ENCODE measurements at regions not wholly inside any gene's neighbourhood (a gene's known extent, or its start where the extent isn't known, plus 50 kb on each side); places are given as distances from the start of the nearest gene placed in this dataset.
"Not testable (repeated sequence)": the region's sequence is repeated elsewhere in the genome, so short reads cannot be mapped to it uniquely, and the experiment has no call there.

DNA sequence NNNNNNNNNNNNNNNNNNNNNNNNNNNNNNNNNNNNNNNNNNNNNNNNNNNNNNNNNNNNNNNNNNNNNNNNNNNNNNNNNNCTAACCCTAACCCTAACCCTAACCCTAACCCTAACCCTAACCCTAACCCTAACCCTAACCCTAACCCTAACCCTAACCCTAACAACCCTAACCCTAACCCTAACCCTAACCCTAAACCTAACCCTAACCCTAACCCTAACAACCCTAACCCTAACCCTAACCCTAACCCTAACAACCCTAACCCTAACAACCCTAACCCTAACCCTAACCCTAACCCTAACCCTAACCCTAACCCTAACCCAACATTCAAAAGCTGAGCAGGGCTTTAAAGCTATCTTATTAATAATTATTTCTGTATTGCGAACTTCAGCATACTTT is 182.5 kb upstream of the FAM20C start:
- DNase-seq (ENCODE audit: low read depth) = not testable (repeated sequence)

DNA sequence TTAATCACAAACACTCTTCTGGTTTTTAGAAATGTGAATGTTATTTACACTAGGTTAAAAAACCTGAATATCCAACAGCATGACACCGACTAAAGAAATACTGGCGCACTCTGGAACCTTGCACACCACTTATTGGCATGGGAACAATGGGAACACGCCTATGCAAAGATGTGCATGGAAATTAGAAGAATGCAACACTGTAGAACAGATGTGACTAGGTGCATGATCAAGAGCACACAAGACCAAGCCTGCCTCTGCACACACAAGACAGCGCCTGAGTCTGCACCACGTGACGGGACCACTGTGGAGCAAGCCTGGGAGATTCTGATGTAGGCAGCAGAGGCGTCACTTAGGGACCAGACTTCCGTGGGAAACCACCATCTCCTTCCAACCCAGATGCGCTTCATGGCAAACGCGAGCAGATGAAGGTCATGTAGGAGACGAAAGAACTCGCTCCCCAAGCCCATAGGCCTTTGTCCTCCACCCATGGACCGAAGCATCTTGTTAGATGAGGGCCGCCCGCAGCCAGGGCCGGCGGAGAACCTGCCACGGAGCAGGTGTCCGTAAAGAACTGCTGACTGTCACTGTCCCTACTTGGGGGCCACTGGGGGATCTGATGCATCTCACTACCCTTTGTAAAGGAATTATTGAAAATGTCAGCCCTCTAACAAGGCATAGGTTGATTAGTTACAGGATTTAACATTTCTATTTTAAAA is 159.6 kb upstream of the FAM20C start:
- DNase-seq (ENCODE audit: low read depth) = not testable (repeated sequence)

DNA sequence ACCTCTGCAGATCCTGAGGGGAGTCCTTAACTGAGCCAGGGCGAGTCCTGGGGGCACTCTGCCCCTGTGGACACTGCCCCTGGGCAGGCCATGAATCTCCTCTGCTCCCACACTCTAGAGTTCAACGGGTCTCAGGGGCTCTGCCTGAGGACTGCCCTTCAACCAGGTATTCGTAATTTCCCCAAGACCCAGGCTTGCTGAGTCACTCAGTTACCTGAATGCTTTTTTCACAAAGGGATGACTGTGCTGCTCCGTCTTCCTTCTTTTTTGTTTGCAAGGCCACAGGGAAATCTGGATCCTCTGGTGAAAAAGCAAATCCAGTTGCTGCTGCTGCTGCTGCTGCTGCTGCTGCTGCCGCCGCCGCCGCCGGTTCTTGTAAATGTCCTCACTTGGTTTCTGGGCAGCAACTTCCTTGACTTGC is 157.2 kb upstream of the FAM20C start:
- DNase-seq (ENCODE audit: low read depth) = not testable (repeated sequence)

DNA sequence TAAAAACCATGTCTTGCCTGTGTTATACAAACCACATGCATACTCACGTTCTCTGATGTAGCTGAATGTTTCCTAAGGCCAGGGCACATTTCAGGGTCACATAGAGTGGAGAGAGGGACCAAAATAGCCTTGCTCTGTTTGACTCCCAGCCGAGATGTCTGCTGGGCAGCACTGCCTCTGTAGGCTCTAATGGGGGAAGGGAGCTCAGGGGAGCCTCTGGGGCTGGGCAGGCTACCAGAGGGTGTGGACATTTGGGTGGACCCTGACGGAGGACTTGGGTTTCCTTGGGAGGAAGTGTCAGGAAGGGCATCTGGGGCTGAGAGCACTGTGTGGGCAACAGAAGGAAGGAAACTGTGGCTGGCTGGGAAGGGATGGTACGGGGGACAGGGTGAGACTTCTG is 155.8 kb upstream of the FAM20C start:
- DNase-seq (ENCODE audit: low read depth) = not testable (repeated sequence)

DNA sequence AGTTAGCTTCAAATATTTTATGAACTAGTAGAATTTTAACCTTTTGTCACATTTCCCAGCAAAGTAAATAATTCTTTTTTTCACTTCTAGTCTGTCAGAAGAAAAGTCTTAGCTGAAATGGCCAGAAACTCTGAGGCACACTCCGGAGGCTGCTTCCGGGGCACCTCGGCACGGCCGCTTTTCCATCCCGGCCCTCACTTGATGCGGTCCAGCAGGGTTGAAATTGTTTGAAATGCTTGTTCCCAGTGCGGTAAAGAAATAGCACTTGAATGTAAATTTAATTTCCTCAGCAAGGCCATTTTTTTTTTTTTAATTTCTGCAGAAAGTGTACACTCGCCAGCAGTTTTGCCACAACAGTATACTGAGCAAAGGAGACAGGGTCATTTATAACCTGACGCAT is 154.7 kb upstream of the FAM20C start:
- DNase-seq (ENCODE audit: low read depth) = not testable (repeated sequence)

DNA sequence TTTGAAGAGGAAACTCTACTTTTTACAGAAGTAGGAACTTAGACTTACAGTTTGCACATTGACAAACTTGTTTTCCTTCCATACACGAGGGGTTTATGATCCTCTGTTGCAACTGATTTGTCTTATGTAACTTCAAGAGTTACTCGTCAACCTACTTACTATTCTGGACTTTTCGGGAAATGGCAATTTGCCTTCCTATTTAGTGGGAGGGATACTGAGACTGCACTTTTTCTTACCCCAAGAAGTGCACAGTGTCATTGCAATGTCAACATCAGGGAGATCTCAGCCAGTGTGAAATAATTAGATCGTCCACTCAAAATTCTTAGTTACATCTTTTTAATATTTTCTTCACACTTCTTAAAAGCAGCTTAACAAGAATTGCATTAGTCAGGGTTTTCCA is 153.9 kb upstream of the FAM20C start:
- DNase-seq (ENCODE audit: low read depth) = not testable (repeated sequence)

DNA sequence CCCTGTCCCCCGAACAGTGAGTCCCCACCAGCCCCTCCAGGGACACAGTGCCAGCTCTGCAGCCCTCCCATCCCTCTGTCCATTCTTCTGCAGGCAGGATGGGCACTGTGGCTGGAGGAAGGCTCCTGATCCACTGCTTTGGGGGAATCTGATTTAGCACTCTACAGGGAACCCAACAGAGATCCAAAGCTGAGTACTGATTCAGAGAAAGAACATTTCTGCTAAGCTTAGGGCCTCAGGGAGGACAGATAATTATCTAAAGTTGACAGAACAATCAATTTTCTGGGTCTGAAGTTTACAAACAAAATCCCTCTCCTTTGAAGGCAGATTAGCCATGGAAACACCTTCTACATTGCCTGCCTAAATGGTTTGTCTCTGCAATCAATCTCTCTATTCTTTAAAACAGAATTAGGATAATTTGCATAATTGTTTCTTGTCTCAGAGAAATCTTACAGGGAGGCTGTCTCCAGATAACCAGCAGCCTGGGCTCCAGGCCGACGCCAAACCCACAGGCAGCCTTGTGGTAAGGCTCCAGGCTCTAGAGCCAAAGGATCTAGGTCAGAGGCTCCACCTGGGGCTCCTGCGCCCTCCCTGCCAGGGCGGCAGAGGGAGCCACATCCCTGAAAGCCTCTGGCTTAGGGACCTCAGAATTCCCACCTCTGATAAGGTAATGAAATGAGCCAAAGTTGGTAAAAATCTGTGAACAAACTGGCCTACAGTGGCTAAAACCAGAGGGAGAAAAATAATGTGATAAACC is 152.2 kb upstream of the FAM20C start:
- not testable (repeated sequence) for DNase-seq (ENCODE audit: low read depth)

DNA sequence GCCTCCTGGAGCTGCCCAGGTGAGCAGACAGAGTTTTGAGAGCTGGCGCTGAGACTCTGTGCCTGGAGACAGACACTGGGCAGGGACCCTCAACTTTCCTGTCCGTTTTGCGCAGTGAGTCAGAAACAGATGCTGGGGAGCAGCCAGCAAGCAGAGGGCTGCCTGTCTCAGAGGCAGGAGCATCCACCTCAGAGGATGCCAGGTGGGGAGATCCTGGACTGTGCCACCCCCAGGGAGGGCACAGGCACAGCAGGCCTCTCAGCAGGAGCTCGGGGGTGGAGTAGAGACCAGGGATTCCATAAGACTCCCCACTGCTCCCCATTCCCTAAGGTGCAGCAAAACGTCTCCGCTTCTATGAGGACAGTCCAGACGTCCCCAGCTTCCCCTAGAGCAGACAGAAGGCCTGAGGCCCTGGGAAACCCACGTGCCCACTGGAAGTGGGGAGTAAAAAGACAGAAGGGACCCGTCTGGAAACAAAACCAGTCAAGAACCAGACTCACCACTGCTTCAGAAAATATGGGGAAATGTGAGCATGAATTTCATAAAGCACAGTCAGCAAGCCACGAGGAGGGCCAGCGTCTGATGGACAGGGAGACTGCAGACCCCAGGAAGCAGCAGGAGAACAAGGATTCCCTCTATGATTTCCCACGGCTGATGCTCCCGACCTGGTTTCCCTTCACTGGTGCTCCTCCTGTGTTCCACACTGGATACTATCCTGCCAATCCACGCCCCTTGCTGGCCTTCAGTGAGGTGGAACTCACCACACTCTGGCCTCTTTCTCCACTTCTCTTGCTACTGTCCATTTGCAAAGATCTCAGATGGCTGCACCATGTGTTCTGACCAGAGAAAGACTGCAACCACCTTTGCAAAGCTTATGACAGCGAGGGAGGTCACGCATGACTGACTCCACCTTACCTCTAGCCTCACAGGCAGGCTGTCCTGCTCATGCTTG is 151.3 kb upstream of the FAM20C start:
- DNase-seq (ENCODE audit: low read depth) = no peak

DNA sequence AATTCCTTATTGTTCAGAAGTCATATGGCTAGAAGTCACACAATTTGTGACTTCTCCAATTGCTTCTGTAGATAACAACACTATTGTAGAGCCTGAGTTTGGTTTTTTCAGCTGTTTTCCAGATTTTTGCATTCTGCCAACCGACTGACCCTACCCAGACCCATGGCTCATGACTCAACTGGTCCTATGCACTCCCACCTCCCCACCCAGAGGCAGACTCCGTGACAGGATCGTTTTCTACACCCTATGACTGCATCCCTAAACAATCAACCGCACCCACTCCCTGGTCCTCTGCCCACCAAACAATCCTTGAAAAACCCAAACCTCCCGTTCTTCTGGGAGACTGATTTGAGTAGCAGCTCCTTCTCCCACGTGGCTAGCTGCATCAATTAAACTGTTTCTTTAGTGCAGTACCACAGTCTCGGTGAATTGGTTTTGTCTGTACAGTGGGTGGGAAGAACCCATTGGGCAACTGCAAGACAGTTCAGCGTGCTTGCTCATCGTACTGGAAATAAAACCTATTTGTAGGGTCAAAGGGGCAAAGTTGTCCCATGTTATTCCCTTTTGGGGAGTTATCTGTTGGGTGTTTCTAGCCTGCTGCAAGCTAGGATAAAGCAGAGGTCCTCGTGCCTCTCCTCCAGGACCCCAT is 150.3 kb upstream of the FAM20C start:
- no peak for DNase-seq (ENCODE audit: low read depth)

DNA sequence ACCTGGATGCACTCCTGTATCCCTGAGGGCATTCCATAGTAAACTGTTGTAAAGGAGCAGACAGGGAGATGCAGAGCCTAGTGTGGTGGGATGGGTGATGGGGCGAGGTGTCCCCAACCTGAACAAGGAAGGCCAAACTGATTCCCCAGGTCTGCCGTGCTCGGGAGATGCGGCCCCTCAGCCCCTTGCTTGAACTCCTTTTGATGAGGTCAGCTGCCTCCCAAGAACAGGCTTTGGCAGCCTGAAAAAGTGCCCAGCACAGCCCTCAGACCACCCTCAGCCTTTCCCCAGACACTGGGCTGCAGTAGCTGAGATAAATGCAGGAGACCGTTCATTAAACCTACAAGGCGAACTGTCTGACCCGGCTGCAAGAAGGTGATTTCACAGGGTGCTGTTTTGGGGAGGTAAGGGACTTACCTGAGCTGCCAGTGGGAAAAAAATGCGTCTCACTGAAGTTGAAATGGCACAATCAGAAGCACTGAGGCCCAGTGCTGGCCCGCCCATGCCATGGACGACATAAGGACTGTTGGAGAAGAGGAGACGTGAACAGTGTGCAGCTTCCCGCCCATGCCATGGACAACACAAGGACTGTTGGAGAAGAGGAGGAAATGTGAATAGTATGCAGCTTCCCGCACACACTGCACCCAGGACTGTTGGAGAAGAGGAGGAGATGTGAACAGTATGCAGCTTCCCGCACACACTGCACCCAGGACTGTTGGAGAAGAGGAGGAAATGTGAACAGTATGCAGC is 148.4 kb upstream of the FAM20C start:
- no peak for DNase-seq (ENCODE audit: low read depth)

DNA sequence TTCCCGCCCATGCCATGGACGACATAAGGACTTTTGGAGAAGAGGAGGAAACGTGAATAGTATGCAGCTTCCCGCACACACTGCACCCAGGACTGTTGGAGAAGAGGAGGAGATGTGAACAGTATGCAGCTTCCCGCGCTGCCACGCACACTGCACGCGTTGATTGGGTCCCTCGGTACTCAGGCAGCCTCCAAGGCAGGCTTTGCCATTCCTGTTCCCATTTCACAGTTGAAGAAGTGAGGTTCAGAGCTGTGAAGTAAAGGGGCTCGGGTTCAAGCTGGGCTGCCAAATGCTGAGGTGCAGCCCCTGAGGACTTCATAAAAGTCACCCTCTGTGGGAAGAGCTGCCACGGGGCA is 147.9 kb upstream of the FAM20C start:
- no peak for DNase-seq (ENCODE audit: low read depth)

DNA sequence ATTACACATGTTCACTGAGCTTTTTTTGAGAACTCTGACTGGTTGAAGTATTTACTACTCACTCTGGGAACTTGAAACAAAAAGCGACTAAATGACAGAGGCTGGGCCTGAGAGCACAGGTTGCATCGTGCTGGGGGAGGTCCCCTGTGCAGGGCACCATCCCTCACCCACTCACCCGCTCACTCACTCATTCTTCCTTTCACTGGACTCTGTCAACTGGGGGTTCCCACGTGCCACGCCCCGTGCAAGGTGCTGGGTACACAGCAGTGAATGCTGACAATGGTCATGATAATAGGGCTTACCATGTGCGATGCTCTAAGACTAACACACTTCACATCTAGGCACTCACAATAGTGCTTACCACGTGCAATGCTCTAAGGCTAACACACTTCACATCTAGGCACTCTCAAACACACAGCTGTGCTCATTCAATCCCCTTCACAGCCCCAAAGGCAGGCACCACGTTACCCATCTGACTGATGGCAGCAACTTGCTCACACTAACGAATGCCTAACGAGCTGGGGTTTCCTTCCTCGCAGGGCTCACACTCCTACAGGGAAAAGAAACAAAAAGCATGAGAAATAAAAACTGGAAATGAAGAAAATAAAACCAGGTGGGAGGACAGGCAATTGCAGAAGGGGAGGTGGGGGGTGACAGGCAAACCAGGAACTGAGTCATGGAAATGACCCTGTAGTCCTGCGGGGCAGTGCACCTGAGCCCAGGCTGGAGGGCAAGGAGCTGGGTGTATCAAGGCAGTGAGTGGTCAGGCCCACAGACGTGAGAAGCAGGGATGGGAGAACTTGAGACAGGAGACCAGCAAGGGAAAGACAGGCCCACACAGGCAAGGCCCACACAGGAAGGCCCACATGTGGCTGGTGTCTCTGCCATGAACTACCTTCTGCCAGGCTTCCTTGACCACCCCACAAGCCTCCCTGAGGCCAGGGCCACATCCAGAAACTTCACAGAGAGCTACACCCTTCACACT is 147.0 kb upstream of the FAM20C start:
- no peak for DNase-seq (ENCODE audit: low read depth)

DNA sequence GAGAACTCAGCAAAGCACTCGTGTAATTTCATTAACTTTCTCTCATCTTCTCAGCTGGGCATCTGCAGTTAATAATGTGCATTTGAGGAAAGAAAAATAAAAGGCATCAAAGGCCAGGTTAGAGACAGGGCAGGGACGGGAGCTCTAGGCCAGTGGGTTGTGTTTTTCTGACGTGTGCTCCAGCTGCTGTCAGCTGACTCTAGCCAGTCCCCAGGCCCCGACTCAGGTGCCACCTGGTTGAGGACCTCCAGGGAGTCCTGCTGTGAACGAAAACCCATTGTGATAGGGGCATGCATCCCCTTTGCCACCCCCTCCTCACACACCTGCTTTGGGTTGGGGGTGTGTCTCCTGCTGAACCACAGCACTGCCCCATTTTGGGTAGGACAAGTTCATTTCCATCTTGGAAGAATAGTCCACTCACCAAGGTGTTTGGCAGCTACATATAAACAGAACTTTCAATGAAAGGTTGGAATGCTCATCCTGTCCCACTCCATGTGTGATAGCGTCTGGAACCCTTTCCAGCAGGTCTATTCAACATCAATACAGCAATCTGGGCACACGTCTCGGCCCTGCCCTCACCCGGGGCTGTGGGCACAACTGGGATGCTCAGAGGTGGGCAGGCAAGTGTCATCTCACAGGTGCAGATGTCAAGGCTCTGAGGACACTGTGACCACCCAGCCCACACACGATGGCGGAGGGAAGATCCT is 146.1 kb upstream of the FAM20C start:
- no peak for DNase-seq (ENCODE audit: low read depth)

DNA sequence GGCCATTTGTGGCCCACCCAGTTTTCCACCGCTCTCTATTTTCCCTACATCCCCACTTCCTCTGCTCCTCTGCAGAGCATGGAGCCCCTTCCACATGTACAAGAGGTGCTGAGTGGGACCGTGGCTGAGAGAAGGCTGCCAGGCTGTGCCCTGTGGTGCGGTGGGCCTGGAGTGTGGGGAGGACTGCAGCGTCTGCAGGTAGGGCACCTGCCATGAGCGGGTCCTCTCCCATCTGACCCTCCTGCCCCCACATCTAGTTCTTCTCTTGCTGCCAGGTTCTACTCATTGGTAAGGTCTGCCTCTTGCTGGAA is 145.6 kb upstream of the FAM20C start:
- no peak for DNase-seq (ENCODE audit: low read depth)

DNA sequence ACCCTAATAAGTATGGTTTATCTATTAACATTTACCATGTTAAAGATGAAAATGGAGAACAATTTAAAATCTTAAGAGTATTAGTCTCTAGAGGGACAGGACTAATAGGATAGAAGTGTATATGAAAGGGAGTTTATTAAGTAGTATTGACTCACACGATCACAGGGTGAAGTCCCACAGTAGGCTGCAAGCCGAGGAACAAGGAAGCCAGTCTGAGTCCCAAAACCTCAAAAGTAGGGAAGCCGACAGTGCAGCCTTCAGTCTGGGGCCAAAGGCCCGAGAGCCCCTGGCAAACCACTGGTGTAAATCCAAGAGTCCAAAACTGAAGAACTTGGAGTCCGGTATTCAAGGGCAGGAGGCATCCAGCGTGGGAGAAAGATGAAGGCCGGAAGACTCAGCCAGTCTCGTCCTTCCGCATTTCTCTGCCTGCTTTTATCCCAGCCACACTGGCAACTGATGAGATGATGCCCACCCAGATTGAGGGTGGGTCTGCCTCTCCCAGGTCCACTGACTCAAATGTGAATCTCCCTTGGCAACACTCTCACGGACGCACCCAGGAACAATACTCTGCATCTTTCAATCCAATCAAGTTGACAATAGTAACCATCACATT is 140.8 kb upstream of the FAM20C start:
- DNase-seq (ENCODE audit: low read depth) = no peak

DNA sequence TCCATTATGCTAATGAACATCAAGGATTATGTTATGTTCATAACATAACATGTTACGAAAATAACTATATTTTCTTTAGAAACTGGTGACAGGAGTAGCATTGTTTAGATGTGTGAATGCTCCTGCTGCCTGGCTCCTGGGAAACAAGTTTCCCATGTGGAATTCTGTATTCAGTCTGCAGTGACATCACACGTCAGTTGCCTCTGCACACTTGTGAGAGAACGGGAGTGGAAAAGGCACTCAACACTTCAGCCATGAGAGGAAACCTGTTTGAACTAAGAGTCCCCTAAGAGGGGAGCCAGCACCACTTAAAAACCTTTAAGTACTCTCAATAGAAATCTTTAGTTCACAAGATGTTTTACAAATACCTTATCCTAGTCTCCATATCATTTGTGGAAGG is 140.3 kb upstream of the FAM20C start:
- DNase-seq (ENCODE audit: low read depth) = no peak

DNA sequence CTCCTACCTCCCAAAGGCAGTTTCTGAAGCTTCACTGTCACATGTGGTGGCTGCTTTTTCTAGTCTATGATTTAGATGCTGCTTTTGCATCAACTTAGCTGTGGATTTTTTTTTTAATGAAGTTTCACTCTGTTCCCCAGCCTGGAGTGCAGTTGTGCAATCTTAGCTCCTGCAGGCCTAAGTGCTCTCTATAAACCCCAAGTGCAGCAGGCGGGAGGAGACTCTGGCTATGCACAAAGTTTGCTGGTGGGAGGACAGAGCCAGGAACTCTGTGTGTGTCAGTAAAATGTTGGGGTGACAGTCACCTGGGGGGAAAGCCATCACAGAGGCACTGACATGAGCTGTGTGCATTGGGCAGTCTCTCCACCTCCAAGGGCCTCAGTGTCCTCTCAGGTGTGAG is 138.8 kb upstream of the FAM20C start:
- no peak for DNase-seq (ENCODE audit: low read depth)

DNA sequence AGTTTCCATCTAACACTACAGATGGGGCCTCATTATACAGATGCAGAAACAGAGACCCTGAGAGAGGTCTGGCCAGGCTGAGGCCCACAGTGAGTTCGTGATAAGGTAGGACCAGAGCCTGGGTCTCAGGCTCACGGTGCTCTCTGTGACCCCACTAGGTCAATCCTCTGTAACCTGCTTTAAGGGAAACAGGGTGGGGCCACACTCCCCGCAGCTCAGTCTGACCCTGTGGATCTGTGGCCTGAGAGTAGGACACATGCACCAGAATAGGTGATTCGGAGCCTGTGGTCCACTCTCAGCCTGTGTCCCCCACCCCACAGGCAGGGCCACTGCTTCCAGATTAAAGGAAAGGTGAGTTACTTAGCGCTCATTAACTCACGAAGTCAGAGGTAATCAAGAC is 137.8 kb upstream of the FAM20C start:
- DNase-seq (ENCODE audit: low read depth) = no peak

DNA sequence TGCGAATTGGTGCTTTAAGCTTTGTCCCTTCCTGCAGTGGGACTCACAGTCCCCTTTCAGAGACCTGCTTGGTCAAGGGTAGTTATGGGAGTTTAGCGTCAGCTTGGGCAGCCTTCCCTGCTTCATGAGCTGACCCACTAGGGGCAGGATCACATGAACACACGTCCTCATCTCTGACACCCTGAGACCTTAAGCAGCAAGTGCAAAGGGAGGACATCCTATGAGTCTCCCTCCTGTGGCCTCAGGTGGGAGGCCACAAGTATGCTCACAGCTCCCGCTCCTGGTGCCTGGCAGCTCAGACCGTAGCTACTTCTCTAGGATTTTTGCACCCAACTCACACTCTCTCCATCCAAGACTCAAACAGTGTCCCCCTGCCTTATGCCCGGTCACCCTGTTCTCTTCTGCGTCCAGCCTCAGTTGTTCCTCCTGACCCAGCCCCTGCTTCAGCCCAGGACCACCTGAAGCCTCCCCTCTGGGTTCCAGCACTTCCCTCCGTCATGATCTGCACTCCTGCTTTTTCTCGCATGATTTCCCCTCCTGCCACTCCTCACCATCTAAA is 136.6 kb upstream of the FAM20C start:
- no peak for DNase-seq (ENCODE audit: low read depth)

Measured in GM04504 (cell line).